Thoracic aorta (tissue), 2 donors: ENCODE measurements at regions not wholly inside any gene's neighbourhood (a gene's known extent, or its start where the extent isn't known, plus 50 kb on each side); places are given as distances from the start of the nearest gene placed in this dataset.

Experiments used
- ATAC-seq: fragments of 150-250 bp; one replicate; pipeline ENCODE4 v1.8.0; 2017; ENCODE audit warnings: low read depth; ENCODE audit not compliant: insufficient number of reproducible peaks, low FRiP score
- DNase-seq: peaks from one replicate; pipeline ENCODE4 v3.0.0-alpha.2; 2020; ENCODE audit warnings: low spot score
- H3K27ac ChIP-seq, 2 donors: fragments of 200-600 bp; sonication (generic); 1 replicate in 1 of 2; 2 replicates in 1 of 2; pipeline ENCODE4 v1.5.1; 2016; ENCODE audit warnings: mild to moderate bottlenecking in 2 of 2, moderate library complexity in 2 of 2
- H3K27me3 ChIP-seq: fragments of 200-600 bp; sonication (generic); replicated peaks from 2 replicates; pipeline ENCODE4 v1.6.0; 2016; ENCODE audit warnings: mild to moderate bottlenecking; ENCODE audit not compliant: insufficient read depth
- H3K36me3 ChIP-seq: fragments of 200-600 bp; sonication (generic); one replicate; pipeline ENCODE4 v1.5.1; 2016
- H3K4me1 ChIP-seq, 2 donors: fragments of 200-600 bp; sonication (generic); 1 replicate in 1 of 2; 2 replicates in 1 of 2; pipeline versions ENCODE4 v1.5.1 to v1.6.0; 2016; ENCODE audit warnings: low read depth in 2 of 2, mild to moderate bottlenecking in 1 of 2; ENCODE audit not compliant: control insufficient read depth in 1 of 2
- H3K4me3 ChIP-seq: fragments of 200-600 bp; sonication (generic); 2 replicates; pipeline ENCODE4 v1.5.1; 2016; ENCODE audit warnings: mild to moderate bottlenecking
- H3K9me3 ChIP-seq: fragments of 200-600 bp; sonication (generic); 2 replicates; pipeline ENCODE4 v1.5.1; 2016
- CTCF ChIP-seq: fragments of 200-600 bp; sonication (generic); IDR thresholded peaks from one replicate; pipeline ENCODE4 v1.5.1; 2019; ENCODE audit warnings: antibody characterized with exemption

DNA sequence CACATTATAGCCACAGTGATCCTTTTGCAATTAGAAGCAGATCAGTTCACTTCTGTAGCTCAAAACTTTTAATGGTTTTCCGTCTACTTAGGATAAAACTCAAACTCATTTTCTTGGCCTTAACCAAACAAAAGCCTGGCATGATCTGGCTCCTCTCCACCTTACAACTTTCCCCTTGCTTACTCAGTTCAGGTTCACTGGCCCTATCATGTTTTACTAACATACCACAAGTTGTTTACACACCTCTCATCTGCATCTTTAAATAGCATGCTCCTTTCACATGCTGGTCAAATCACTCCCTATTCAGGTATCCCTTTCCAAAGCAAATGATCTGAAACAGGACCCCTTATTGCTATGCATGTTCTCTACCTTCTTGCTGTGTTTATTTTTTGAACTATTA, 191.4 kb upstream of the FAM83B start:
- no peaks in the 10 kb centered on the region for H3K27me3 ChIP-seq
- TF ChIP-seq CTCF = no peak
- no peak for DNase-seq
- no peak for ATAC-seq
- H3K4me3 ChIP-seq = no peak overlapping the region
- H3K9me3 ChIP-seq = no peaks in the 10 kb centered on the region
- H3K27ac ChIP-seq = no peak overlapping the region
- H3K4me1 ChIP-seq = no peaks in the 10 kb centered on the region
- H3K36me3 ChIP-seq = no peaks in the 10 kb centered on the region

DNA sequence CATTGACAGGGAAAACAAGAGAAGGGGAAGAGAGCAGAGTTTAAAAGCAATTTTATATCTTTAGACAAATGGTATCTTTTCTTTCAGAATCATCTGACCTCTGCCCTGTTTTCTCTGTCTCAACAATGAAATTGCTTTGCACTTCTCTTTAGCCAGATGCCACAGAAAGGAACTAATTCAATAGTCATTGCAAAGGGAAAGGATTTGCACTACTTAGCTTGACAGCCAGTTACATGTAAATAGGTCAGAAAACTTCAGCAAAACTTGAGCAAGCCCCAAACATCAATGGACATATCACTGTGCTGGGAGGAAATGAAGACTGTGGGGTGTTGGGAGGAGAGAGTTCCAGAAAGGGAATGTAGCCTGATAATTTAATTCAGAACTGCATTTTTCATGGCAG, 181.3 kb upstream of the FAM83B start:
- Histone ChIP-seq H3K4me1 (no peaks in the 10 kb centered on the region), H3K27ac (no peak overlapping the region), H3K9me3 (peaks cover 5% of the 10 kb centered on the region), H3K27me3 (no peaks in the 10 kb centered on the region), H3K4me3 (no peak overlapping the region), H3K36me3 (no peaks in the 10 kb centered on the region)
- TF ChIP-seq CTCF = no peak
- no peak for DNase-seq
- ATAC-seq = no peak

DNA sequence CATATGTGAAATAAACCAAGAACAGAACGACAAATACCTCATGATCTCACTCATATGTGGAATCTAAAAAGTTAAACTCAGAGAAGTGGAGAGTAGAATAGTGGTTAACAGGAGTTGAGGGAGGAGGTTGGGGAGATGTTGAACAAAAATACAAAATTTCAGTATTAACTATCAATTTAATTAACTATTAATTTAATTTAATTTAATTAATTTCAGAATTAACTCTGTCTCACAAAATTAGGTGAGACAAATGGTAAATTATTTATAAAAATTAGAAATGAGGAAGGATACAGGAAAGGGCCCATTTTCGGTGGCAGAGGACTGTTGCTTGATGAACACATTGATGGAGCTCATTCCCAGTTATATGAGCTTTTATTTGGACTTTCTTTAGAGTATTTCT, 166.0 kb upstream of the FAM83B start:
- no peak for ATAC-seq
- Histone ChIP-seq H3K4me1 (peaks cover 0 to 4% of the 10 kb centered on the region in 2 donors), H3K36me3 (no peaks in the 10 kb centered on the region), H3K27me3 (no peaks in the 10 kb centered on the region), H3K9me3 (no peaks in the 10 kb centered on the region), H3K27ac (no peak overlapping the region), H3K4me3 (no peak overlapping the region)
- no peak for TF ChIP-seq CTCF
- DNase-seq = no peak

DNA sequence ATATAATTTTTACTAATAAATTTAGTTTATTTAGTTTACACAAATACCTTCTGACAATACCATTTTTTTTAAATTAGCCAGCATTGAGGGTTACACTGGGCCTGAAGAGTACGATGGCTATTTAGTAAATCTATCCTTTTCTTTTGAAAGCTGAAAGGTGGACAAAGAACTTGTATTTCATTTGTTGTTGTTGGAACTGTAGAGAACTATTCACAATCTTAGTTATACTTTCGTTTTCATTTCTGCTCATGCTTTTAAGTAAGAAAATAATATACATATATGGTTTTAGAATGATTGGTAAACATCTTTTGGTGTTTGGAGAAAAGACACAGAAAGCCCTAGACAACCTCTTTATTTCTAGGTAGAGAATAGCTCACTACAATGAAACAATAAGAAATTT, 165.3 kb upstream of the FAM83B start:
- Histone ChIP-seq H3K27me3 (no peaks in the 10 kb centered on the region), H3K27ac (no peak overlapping the region), H3K4me1 (peaks cover 0 to 4% of the 10 kb centered on the region in 2 donors), H3K36me3 (no peaks in the 10 kb centered on the region), H3K4me3 (peak overlapping the region; percentile 16), H3K9me3 (no peaks in the 10 kb centered on the region)
- DNase-seq (no peak), ATAC-seq (no peak)
- TF ChIP-seq CTCF = no peak

- Histone ChIP-seq H3K36me3 (no peaks in the 10 kb centered on the region), H3K4me1 (peaks cover 0 to 4% of the 10 kb centered on the region in 2 donors), H3K4me3 (peak overlapping the region; percentile 16), H3K27ac (no peak overlapping the region), H3K9me3 (no peaks in the 10 kb centered on the region), H3K27me3 (no peaks in the 10 kb centered on the region)
- TF ChIP-seq CTCF = no peak
- ATAC-seq (peak; percentile 69), DNase-seq (no peak)
Observed at GRCh38 chr6:54681987-54682386, 164.6 kb upstream of the FAM83B start.
